ENCODE measurements at regions not wholly inside any gene's neighbourhood (a gene's known extent, or its start where the extent isn't known, plus 50 kb on each side); places are given as distances from the start of the nearest gene placed in this dataset.
"Not testable (repeated sequence)": the region's sequence is repeated elsewhere in the genome, so short reads cannot be mapped to it uniquely, and the experiment has no call there.

DNA sequence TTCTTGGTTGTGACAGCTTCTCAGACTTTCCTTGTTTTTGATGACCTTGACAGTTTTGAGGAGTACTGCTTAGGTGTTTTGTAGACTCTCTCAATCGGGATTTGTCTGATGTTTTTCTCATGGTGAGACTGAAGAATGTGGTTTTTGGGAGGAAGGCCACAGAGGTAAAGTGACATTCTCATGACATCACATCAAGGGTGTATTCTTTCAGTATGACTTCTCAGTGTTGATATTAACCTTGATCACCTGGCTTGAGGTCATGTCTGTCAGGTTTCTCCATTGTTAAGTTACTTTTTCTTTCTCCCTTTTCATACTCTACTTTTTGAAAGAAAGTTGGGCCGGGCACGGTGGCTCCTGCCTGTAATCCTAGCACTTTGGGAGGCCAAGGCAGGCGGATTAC, 269.9 kb downstream of the ZNF37A start:
- not testable (repeated sequence) for DNase-seq

DNA sequence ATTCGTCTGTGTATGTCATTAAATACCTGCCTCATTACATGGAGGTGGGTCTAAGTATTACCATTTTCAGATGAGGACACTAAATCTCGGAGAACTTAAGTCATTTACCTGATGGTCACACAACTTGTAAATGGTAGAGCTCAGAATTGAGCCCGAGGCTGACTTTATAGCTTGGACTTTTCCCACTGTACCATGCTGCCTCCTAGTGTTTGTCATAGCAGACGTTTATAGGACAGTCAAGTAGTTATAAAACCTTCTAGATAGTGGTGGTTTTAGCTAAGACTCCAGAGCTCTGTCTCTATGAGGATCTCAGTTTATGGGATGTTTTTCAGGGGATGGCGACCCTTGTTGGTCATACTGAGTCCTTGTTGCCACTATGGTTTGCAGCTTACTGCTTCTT, 271.8 kb downstream of the ZNF37A start:
- DNase-seq = peak; percentile 9

DNA sequence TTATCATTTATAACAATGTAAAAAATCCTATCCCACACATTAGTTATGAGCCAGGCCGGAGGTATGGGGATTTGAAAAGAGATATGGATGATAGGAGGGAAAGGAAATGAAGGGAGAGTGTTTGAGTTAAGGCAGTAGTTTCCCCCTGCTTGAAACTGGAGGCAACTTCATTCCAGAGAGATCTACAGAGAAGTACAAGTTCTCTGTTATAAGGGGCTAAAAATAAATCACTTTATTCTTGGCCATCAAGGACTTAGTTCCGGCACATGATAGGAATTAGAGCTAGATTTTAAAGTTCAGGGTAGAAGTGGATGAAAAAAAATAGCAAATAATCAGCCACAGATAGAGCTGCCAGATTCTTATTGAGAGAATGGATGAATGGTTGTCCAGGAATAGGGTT, 289.7 kb downstream of the ZNF37A start:
- not testable (repeated sequence) for DNase-seq

DNA sequence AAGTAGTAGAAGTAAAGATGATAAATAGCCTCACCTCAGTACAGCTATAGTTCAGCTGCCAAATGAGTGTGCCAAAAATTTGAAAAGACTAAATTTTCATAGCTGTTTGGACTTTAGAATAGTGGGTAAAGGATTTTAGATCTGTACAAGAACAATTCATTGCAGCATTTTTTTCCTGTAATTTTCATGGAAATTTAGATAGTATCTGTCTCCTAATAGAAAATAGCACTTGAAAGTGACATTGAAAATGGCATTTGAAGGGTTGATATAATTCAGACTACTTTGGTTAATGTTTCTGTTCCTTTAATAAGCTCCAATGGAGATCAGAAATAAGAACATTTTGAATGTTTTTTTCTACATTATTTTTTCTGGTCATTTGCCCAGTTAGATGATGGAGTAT, 292.7 kb downstream of the ZNF37A start:
- DNase-seq = not testable (repeated sequence)

DNA sequence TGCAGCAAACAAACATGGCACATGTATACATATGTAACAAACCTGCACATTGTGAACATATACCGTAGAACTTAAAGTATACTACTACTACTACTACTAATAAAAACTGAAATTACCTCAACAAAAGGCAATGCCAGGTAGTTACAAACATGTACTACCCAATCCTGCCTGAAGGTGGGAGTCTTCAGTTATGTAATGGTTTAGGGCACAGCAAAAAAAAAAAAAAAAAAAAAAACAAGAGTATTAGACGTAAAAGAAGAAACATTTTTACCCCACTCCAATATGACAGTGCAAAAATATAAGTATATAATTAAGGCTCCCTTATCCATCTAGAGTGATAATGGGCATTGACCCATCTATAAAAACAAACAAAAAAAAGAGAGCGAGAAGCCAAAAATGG, 296.6 kb downstream of the ZNF37A start:
- DNase-seq = peak; percentile 29

DNA sequence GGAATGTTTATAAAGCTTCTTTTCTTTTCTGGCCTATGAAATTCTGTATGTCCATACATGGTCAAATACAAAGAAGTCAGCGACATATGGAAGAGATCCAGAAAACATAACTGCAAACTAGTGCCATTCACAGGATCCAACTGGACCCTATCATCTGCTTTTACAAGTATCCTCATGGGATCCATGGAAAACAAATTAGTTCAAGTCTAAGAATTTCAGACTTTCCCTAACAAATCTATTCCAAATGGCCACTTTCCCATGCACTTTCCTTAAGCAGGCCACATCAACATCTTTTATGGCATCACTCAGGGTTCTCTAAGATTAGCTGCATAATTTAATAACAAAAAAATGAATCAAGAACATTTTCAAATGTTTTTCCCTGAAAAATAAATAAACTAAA, 301.3 kb downstream of the ZNF37A start:
- not testable (repeated sequence) for DNase-seq

DNA sequence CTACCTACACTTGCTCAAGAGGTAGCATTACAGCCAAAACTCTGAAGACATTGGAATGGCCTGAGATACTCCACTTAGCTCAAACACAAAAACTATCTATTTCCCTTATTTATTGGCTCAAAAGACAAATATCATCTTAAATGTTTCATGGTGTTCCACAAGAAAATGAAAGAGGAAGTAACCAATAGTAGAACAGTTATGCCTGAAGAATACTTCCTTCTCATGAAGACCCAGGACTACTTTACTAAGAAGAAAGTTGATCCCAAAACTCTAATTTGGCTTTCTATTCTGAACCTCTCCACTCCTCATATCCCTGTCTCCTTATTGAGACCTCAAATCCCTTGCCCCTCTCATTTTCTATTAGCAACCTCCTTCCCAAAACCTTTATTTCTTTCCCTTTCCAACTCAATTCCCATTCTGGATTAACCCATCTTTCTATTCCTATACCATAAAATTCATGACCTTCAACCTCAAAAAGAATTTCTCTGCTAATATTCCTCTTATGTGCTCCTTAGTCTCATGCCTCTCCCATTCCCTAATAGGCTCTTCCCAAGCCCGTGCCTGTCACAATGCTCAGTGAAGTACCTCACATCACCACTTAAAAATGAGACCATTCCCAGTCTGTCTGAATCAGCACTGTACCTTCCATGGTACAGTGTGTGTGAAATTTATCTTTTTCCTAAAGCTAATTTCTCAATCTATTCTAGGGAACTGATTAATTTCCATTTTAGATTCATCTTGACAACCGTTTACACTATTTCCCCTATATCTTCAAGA, 302.2 kb downstream of the ZNF37A start:
- DNase-seq = not testable (repeated sequence)

DNA sequence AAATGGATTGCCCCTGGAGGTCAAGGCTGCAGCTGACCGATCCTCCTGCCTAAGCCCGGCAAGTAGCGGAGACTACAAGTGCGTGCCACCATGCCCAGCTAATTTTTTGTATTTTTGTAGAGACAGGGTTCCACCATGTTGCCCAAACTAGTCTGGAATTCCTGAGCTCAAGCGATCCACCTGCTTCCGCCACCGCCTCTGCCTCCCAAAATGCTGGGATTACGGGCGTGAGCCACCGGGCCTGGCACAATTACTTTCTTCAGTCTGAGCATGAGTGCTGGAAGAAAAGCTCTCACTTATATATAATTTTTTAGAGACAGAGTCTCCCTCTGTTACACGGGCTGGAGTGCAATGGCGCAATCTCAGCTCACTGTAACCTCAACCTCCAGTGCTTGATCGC, 307.4 kb downstream of the ZNF37A start:
- not testable (repeated sequence) for DNase-seq

DNA sequence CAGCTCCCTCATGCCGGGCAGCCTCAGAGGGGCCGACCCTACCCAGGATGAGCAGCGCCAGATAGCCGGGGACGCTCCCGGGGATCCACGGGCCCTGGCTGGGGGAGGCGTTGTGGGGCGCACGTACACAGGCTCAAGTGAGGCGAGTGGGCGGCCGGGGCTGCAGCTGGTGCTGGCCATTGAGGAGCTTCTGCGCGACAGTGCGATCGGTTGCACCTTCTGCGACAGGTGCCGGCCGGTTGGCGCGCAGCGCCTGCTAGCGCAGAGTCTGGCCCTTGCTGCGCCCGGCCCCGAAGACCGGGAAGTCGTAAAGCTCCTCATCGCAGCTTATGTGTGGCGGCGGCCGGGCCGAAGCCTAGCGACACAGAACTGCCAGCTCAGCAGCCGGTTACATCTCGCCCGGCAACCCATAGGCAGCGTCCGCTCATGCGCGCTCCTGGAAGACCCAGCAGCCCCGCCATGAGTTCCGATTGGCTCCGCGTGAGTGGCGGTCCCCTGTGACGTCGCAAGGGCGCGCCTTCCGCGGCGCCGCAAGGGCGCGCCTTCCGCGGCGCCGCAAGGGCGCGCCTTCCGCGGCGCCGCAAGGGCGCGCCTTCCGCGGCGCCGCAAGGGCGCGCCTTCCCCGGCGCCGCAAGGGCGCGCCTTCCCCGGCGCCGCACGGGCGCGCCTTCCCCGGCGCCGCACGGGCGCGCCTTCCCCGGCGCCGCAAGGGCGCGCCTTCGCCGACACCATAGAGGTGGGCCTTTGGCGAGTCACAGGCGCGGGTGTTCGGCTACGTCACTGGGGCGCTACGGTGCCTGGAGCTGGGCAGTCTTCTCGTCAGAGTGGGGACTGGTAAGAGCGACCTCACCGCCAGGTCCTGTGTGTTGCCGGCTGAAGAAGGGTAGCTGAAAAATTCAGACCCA, 308.6 kb downstream of the ZNF37A start:
- DNase-seq = peak; percentile 94

DNA sequence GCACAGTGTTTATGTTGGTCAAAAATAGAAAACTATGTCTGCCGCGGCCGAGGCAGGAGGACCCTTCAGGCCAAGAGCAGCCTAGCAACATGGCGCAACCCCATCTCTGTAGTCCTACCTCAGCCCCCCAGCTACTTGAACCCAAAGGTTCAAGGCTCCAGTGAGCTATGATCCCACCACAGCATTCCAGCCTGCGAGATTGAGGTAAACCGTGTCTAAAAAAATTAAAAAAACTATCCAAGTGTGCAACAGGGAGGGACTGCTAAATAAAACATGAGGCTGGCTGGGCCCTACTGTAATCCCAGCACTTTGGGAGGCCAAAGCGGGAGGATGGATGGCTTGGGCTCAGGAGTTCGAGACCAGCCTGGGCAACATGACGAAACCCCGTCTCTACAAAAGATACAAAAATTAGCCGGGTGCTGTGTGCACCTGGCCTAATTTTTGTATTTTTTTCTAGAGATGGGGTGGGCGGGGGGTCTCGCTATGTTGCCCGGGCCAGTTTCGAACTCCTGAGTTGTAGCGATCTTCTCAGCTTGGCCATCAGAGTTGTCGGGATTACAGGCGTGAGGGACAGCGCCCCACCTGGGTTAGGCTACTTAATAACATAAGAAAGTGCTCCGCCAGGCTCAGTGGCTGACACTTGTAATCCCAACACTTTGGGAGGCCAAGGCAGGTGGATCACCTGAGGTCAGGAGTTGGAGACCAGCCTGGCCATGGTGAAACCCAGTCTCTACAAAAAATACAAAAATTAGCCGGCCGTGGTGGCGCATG, 309.4 kb downstream of the ZNF37A start:
- DNase-seq = not testable (repeated sequence)

DNA sequence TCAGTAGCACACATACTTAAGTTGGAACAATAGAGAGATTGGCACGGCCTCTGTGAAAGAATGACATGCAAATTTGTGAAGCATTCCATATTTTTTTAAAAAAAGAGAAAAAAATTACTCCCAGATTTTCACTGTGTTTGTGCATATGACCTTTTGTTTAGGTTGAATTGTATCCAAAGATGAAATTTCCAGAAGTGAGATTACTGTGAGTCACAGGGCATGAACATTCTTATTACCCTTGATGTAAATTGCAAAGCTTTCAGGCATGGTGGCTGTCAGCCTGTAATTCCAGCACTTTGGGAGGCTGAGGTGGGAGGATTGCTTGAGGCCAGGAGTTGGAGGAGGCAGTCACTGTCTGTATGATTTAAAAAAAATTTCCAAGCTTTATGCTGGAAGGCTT, 329.5 kb downstream of the ZNF37A start:
- DNase-seq = not testable (repeated sequence)

DNA sequence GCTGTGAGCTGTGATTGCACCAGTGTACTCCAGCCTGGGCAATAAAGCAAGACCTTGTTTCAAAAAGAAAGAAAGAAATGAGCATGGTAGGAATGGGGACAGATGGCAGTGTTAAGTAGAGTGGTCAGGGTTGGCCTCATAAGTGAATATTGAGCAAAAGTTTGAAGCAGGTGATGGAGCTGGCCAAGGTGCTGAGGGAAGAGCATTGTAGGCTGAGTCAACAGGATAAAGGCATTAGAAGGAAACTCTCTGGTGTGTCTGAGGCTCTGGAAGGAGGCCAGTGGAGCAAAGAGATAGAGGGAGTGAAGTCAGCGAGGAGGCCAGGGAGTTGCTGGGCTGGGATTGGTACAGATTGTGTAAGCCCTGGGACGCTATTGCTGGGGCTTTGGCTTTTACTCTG, 336.1 kb downstream of the ZNF37A start:
- DNase-seq = not testable (repeated sequence)

DNA sequence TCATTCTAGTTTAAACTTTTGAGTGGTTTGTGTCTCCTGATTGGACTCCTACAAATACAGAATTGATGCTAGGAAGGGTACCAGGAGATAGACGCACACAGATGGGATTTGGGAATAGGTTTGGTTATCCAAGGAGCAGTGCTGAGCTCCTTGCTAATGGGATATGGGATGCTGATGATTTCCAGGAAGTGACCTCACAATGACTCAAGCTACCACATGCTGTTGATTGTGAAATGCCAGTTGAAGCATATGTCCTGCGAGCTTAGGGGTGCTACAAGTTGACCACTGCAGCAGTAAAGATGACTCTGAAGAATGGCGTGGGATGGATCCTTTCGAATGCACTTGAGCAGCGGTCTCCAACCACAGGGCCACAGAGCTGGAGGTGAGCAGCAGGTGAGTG, 343.2 kb downstream of the ZNF37A start:
- not testable (repeated sequence) for DNase-seq

DNA sequence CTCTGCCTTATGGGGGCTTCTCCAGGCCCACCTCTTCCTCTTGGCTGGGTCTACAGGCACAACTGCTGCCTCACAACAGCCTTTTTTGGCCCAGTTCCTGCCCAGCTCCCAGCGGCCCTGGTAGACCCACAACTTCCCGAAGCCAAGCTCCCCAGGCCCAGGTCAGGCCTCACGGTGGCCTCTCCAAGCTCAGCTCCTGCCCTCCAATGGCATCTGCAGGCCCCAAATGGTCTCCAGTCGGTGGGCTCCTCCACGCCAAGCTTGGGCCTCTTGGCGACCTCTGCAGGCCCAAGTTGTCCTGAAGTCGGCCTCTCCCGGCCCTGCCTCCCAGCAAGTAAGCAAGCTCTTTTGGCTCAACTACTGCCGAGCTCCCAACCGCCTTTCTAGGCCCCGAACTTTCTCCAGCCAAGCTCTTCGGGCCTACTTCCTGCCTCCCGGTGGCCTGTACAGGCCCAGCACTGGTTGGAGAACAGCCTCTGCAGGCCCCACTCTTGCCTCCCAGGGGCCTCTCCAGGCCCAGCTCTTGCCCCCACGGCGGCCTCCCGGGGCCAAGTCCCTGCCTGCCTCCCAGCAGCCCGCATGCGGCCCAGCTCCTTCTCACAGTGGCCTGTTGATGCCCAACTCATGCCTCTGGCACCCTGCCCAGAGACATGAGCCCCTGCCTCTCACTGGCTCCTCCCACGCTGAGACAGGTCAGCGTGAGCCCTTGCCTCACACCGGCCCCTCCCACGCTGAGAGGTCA, 354.6 kb downstream of the ZNF37A start:
- DNase-seq = not testable (repeated sequence)

DNA sequence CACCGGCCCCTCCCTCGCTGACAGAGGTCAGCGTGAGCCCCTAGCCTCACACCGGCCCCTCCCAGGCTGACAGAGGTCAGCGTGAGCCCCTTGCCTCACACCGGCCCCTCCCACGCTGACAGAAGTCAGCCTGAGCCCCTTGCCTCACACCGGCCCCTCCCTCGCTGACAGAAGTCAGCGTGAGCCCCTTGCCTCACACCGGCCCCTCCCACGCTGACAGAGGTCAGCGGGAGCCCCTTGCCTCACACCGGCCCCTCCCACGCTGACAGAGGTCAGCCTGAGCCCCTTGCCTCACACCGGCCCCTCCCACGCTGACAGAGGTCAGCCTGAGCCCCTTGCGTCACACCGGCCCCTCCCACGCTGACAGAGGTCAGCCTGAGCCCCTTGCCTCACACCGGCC, 355.5 kb downstream of the ZNF37A start:
- DNase-seq = not testable (repeated sequence)

DNA sequence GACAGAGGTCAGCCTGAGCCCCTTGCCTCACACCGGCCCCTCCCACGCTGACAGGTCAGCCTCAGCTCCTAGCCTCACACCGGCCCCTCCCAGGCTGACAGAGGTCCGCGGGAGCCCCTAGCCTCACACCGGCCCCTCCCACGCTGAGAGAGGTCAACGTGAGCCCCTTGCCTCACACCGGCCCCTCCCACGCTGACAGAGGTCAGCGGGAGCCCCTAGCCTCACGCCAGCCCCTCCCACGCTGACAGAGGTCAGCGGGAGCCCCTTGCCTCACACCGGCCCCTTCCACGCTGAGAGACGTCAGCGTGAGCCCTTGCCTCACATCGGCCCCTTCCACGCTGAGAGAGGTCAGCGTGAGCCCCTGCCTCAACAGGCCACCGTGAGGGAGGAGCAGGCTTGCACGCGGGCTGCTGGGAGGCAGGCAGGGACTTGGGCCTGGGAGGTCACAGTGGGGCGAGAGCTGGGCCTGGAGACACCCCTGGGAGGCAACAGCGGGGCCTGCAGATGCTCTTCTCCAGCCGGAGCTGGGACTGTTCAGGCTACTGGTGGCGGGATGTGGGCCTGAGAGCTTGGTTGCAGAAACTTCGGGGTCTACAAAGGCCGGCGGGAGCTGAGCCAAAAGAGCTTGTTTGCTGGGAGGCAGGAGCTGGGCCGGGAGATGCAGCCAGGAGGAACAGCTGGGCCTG, 356.4 kb downstream of the ZNF37A start:
- DNase-seq = not testable (repeated sequence)

DNA sequence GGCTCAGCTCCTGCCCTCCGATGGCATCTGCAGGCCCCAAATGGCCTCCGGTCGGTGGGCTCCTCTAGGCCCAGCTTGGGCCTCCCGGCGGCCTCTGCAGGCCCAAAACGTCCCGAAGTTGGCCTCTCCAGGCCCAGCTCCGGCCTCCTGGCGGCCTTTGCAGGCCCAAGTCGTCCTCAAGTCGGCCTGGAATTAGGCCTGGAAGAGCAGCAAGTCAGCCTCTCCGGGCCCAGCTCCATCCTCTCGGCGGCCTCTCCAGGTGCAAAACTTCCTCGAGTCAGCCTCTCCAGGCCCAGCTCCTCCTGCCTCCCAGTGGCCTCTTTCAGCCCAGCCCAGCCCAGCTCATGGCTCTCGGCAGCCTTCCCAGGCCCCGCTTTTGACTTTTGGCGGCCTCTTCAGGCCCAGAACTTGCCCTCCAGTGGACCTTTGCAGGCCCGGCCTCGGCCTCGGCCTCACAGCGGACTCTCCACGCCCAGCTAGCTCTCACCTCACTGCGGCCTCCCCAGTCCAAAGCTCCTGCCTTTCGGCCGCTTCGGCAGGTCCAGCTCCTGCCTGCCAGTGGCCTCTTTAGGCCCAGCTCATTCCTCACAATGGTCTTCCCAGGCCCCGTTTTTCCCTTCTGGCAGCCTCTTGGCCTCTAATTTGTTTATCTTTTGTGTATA, 357.3 kb downstream of the ZNF37A start:
- DNase-seq = not testable (repeated sequence)

Measured in central memory CD4-positive, alpha-beta T cell (primary cell).